H54 (cell line): ENCODE measurements at regions not wholly inside any gene's neighbourhood (a gene's known extent, or its start where the extent isn't known, plus 50 kb on each side); places are given as distances from the start of the nearest gene placed in this dataset.

Source experiments
- DNase-seq: peaks from one replicate; pipeline ENCODE4 v3.0.0; 2011; ENCODE audit warnings: low spot score, mixed read lengths; ENCODE audit not compliant: insufficient read length
- FAIRE-seq: peaks from 3 replicates; lab custom pipeline; 2011; peaks lifted over from hg19 to GRCh38; lab: Jason Lieb, UNC
- POLR2A ChIP-seq: IDR thresholded peaks from 2 replicates; pipeline ENCODE4 v1.6.1; 2011; ENCODE audit warnings: low read depth, mild to moderate bottlenecking, low read length

DNA sequence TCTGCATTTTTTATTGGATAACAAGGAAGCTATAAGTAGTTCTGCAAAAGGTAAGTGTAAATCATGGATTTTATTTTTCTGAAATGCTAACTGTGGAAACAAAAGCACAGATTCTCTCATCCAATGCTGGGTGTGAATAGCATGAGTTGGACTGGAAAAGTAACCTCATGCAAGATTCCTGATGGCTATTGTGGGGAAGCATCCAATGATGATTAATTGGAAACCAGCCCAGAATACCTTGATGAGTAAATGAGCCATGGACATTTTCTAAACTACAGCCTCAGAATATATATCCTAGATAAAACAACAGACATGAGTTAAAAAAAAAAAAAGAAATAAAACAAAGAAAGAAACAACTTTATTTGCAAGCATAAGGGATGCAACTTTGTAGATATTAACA, 934.6 kb downstream of the CCSER2 start:
- no peak for FAIRE-seq
- DNase-seq = no peak
- no peak for TF ChIP-seq POLR2A

DNA sequence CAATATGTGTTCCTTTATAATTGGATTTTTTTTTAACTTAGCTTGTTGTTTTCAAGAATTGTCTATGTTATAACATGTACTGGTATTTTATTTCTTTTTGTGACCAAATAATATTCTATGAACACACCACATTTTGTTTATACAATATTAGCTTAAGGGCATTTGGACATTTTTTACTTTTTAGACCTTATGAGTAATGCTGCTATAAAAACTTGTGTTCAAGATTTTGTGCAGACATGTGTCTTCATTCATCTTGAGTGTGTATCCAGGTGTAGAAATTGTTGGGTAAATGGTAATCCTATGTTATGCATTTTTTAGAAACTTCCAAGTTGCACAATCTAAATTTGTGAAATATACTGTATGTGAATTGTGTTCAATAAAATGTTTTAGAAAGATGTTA, 936.7 kb downstream of the CCSER2 start:
- FAIRE-seq (no peak), DNase-seq (no peak)
- TF ChIP-seq POLR2A = no peak

DNA sequence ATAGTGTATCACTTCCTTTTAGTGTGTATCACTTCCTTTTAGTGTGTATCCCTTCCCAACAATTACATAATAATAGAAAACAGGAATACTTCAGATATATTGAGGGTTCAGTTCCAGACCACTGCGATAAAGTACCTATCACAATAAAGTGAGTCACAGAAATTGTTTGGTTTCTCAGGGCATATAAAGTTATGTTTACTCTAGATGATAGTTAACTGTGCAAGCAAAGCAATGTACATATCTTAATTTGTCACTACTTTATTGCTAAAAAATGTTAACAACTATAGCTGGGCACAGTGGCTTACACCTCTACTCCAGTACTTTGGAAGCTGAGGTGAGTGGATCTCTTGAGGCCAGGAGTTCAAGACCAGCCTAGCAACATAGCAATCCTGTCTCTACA, 938.4 kb downstream of the CCSER2 start:
- no peak for DNase-seq
- no peak for TF ChIP-seq POLR2A
- no peak for FAIRE-seq

DNA sequence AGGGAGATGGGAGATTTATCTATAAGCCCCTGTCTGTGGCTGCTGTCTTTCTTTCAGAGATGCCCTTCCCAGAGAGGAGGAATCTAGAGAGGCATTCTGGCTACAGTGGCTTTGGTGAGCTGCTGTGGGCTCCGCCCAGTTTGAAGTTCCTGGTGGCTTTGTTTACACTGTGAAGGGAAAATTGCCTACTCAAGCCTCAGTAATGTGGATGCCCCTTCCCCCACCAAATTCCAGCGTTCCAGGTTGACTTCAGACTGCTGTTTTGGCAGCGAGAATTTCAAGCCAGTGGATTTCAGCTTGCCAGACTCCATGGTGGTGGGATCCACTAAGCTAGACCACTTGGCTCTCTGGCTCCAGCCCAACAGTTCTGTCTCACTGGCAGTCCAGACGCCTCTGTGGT, 951.6 kb downstream of the CCSER2 start:
- FAIRE-seq = no peak
- TF ChIP-seq POLR2A = no peak
- no peak for DNase-seq

DNA sequence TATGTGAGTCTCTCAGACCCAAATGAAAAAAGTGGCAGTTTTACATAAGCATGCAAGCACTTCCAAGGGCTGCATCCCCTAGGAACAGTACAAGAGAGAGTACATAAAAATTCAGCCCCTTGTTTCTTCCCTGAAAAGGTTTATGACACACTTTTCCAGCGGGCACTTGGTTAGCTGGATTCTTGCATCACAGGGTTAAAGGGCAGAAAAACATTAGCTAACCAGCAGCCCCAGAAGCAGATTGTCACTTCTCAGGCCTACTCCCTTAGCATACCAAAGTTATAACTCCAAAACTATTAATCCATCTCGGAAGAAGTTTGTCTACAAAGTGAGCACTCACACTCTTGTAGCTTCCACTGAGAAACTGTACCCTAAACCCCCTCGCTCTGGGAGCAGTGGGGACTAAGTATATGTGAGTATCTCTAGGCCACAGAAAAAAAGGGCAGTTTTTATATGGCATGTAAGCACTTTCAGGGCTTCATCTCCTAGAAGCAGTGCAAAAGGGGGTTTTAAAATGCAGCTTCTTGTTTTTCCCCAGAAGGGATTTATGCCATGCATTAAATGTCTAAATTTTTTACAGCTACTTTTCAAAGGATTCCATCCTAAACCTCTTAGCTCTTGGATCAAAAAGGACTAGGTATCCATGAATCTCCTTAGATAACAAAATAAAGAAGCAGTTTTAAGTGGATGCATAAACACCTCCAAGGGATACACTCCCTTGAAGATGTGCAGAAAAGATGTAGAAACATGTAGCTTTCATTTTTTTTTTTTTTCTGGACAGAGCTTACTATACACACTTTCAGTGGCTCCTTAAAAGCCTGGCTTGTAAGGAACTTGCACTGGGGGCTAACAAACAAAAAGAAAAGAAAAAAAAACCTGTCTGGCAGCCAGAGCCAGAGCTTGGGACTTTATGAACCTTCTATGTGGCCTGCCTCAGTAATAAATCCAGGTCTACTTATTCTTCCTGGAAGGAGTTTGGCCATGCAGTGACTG, 956.7 kb downstream of the CCSER2 start:
- DNase-seq (no peak), FAIRE-seq (no peak)
- no peak for TF ChIP-seq POLR2A

DNA sequence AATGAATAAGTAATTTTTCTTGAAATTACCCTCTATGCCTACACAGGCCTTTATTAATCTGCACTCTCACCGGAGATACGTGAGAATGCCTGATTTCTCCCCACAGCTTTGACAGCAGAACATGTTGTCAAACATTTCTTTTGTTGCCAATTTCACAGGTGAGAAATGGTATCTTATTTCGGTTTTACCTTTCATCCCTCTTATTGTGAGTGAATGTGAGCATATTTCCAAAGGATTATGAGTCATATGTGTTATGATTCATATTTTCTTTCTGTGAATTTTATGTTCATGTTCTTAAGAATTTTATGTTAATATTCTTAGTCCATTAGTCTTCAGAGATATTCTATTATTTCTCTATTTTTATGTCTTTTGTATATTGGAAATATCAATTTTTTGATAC, 965.1 kb downstream of the CCSER2 start:
- FAIRE-seq = no peak
- TF ChIP-seq POLR2A = no peak
- no peak for DNase-seq

DNA sequence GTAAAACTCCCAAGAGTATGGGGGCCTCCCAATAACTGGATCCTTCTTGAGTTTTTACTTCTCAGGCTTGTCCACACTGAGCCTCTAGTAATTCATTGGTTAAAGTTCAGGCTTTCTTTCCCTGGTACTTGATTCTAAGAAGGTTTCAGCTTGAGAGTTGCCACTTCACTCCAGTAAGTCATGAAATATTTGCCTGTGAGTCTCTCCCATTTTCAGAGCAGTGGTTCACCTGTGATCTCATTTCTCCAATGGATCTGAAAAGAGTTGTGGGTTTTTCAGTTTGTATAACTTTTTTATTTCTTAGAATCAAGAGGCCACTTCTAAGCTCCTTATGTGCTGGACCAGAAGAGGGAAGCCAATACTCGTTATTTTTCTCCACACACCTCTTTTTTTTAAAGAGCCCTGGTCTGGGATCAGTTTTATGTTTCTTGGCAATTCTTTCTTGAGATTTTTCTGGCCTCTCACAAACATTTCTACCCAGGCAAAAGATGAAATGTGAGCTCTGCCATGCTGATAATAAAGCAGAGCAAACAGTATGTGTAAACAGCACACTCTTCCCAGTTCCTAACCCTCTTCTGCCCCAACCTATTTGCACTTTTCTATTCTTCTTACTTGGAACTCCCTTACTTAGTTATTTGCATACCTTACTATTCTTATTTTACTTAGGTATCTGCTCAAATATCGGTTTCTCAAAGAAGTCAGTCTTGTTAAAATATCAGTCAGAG, 983.4 kb downstream of the CCSER2 start:
- FAIRE-seq (no peak), DNase-seq (no peak)
- no peak for TF ChIP-seq POLR2A

DNA sequence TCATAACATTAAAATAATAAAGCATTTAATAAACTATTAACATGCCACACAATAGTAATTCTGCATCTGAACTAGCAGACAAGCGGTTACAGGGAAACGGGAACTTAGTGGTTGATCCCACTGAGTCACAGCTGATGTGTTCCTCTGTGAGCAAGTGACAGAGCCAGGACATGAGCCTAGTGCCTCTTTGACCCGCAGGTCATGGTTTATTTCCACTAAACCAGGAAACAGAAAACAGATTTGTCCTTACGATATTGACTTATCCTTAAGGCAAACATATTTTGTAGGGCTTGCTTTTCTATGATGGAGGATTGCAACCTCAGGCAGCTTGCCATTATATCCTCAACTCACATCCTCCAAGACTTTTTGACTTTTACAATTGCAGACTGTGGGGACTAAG, 987.3 kb downstream of the CCSER2 start:
- DNase-seq (no peak), FAIRE-seq (no peak)
- TF ChIP-seq POLR2A = no peak

DNA sequence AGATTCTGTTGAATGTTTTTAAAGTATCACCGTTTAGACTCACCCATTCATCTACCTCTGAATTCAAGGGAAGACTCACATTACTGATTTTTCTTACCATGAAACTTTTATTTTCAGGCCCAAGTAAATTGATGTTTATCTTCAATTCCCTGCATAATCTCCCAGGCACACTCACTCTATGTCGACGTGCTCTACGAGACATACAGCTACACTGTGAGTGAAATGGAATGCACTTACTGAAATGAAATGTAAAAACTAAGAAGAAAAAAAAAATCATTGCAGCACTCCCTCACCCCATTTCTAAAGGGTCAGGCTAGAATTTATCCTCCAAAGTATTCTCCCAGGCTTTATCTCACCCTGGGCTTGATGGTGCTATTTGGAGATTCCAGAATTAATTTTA, 987.9 kb downstream of the CCSER2 start:
- TF ChIP-seq POLR2A = no peak
- FAIRE-seq (no peak), DNase-seq (no peak)

DNA sequence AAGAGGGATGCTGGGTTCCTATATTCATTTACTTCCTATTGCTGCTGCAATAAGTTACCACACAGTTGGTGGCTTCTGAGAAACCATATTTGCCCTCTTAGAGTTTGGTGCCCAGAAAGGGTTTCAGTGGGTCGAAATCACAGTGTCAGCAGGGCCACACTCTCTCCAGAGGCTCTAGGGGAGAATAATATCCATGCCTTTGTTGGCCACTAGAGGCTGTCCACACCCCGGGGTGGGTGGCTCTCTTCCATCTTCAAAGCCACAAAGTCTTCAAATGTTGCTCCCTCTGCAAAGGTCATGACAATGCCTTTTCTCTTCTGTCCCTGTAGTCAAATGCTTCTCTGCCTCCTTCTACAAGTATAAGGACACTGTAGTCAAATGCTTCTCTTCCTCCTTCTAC, 989.4 kb downstream of the CCSER2 start:
- no peak for FAIRE-seq
- DNase-seq = no peak
- TF ChIP-seq POLR2A = no peak

DNA sequence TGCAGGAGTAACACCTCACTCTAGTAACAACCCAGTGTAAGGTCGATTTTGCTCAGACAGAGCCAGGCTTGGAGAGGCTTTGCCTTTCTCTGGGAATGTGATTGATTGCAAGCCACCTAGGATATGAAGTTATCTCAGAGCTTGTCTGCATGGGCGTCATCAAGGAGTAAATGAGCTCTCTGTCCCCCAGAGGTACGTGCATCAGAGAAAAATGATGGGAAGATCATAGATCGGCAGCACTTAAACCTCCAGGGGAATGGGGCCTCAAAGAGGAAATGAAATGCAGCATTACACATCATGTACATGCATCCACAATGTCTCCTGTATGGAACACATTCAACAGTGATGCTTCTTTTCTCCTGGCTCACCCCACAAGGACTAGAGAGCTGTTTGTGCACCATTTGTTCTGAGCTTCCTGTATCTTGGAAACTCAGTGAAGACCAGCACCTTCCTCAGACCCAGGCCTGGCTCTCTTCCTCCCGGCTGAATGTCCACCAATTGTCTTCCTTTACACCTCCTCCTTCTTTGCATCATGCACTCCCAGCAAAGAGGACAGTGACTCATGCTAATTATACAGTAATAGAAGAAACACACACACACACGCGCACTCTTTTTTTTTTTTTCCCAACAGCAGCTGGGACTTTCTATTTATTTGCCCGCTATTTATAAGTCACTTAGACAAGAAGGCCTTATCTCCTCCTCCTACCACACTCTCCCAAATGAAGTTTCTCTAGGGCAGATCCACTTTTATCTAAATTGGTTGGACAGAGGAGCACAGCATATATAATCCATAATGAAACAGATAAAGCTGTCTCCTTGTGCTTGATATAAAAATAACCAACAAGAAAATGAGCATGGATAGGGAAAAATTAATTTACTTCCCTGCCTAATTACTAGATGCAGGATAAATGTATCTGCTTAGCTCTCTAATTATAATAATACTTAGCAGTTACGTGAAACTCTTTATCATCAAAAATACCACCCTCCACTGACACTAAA, 990.7 kb downstream of the CCSER2 start:
- FAIRE-seq = no peak
- DNase-seq = no peak
- no peak for TF ChIP-seq POLR2A

DNA sequence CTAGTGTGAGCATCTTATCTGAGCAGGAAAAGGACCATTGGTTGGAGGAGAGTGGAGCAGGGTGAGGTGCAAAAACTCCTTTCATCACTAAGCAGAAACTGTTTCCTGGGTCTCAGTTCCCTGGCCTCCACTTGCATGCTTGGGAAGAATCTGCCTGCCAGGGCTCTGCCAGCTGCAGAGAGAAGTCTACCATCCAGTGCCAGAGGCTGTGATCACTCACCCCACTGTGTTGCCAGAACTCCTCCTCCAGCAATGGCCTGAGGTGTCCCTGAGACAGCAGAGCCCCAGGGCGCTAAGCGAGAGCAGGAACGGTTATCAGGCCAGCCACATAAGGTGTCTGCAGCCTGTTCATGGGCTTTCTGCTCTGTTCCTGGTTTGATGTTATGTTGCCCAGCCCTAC, 991.4 kb downstream of the CCSER2 start:
- FAIRE-seq (no peak), DNase-seq (no peak)
- no peak for TF ChIP-seq POLR2A

DNA sequence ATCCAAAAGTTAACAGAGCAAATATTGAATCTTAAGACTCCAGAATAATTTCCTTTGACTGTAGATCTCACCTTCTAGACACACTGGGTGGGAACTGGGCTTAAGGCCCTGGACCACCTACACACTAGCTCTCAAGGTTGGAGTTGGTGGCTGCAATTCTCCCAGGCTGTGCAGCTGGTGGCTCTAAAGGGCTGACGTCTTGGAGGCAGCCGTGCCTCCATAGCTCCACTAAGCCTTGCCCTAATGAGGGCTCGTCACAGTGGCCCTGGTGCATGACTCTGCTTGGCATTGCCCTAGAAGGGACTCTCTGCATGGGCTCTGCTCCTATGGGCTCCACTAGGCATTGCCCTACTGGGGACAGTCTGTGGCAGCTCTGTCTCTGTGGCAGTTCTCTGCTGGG, 1005.2 kb downstream of the CCSER2 start:
- FAIRE-seq (no peak), DNase-seq (no peak)
- no peak for TF ChIP-seq POLR2A

DNA sequence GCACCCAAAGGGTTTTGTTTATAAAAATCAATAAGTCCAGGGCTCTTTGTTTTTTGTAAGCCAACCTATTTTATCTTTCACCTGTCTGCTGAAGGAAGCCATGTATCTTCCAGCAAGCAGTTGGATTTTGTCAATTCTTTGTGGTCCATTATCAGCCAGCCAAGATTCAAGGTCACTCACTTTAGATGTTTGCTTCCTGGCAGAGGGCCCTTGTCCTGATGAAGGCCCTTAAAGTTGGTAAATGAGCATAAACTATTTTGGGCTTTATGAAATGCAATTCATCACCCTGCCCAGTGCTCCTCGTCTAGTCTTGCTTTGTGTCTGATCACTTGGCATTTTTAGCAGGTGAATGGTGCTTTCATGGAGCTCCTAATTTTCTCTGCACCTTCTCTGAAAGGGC, 1004.2 kb downstream of the GRID1 start:
- no peak for TF ChIP-seq POLR2A
- FAIRE-seq = no peak
- DNase-seq = no peak
